Natural killer cell (primary cell): ENCODE measurements at regions not wholly inside any gene's neighbourhood (a gene's known extent, or its start where the extent isn't known, plus 50 kb on each side); places are given as distances from the start of the nearest gene placed in this dataset.

Source experiments
- ATAC-seq, 3 donors: fragments of 150-1000 bp in 2 of 3; fragments of 200-7000 bp in 1 of 3; cut with Tn5 transposase; 1 replicate in 1 of 3; 2 replicates in 2 of 3; pipeline ENCODE4 v1.10.0; 2021; ENCODE audit warnings: mild to moderate bottlenecking in 2 of 3, moderate library complexity in 2 of 3
- DNase-seq, 2 donors: peaks; one replicate each; pipeline versions ENCODE4 v3.0.0 to v3.0.0-alpha.2; 2013 to 2021; ENCODE audit warnings: mixed read lengths in 1 of 2
- H3K27ac ChIP-seq: one replicate; pipeline ENCODE4 v1.5.1; 2013; ENCODE audit warnings: mild to moderate bottlenecking, low read length
- H3K27me3 ChIP-seq: one replicate; pipeline ENCODE4 v1.6.1; 2013; ENCODE audit warnings: low read length; ENCODE audit not compliant: control insufficient read depth, insufficient read depth
- H3K36me3 ChIP-seq: one replicate; pipeline ENCODE4 v1.6.1; 2013; ENCODE audit warnings: low read length; ENCODE audit not compliant: control insufficient read depth, insufficient read depth
- H3K4me1 ChIP-seq: one replicate; pipeline ENCODE4 v1.6.1; 2013; ENCODE audit warnings: low read length; ENCODE audit not compliant: control insufficient read depth, insufficient read depth
- H3K4me3 ChIP-seq: one replicate; pipeline ENCODE4 v1.5.1; 2013; ENCODE audit warnings: low read length
- H3K9me3 ChIP-seq: one replicate; pipeline ENCODE4 v1.6.1; 2013; ENCODE audit warnings: low read length; ENCODE audit not compliant: control insufficient read depth, insufficient read depth
- H3K27ac Mint-ChIP-seq, 2 donors: one replicate each; pipeline ENCODE4 v1.8.0; 2022; ENCODE audit warnings: mild to moderate bottlenecking in 2 of 2, mixed read lengths in 2 of 2, moderate library complexity in 1 of 2
- H3K27me3 Mint-ChIP-seq, 2 donors: one replicate each; pipeline ENCODE4 v1.8.0; 2022; ENCODE audit warnings: low read depth in 2 of 2, mixed read lengths in 2 of 2
- H3K36me3 Mint-ChIP-seq: one replicate; pipeline ENCODE4 v1.8.0; 2022; ENCODE audit warnings: mixed read lengths
- H3K4me1 Mint-ChIP-seq, 2 donors: one replicate each; pipeline ENCODE4 v1.8.0; 2022; ENCODE audit warnings: mixed read lengths in 2 of 2
- H3K4me3 Mint-ChIP-seq: one replicate; pipeline ENCODE4 v1.8.0; 2022; ENCODE audit warnings: mild to moderate bottlenecking, moderate library complexity, mixed read lengths
- H3K9me3 Mint-ChIP-seq, 2 donors: one replicate each; pipeline ENCODE4 v1.8.0; 2022; ENCODE audit warnings: mixed read lengths in 2 of 2
- WGBS: methylation state at CpG from one replicate; pipeline ENCODE4 v1.1.7; 2013; ENCODE audit warnings: missing lambda C conversion rate; ENCODE audit not compliant: insufficient coverage; 5-methylcytosine and 5-hydroxymethylcytosine counted together
- intact Hi-C: fragments of 100-400 bp; cut with micrococcal nuclease; formaldehyde crosslinking; loops from one replicate; pipeline ENCODE4 v1.14.2; 2022
- TF ChIP-seq, protein P1 (sequence below): fragments of 200-600 bp; IDR thresholded peaks from one replicate; pipeline ENCODE4 v1.8.0; 2022; ENCODE audit warnings: antibody characterized with exemption

DNA sequence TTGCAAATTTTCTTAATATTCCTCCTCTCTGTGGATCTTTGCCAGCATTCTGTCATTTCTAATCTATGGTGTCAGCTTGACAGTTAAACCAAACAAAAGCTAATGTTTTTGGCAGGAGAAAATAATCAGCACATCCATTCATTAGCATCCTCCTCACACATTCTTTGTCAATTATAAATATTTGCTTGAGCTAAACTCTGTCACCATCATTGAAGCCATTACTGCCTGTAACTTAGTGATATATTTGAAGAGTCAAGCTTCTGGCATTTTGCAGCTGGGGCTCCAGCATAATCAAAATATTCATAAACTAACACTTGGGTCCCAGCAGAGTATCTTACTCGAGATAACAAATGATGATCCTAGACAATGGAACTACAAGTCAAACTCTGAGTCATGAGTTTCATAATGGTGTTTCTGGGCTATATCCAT lies 126.1 kb downstream of the EIF4E start:
- no peaks in the 10 kb centered on the region for H3K36me3 Mint-ChIP-seq
- no peak overlapping the region for H3K27ac Mint-ChIP-seq
- H3K4me3 ChIP-seq: no peak overlapping the region
- H3K27me3 Mint-ChIP-seq: no peaks in the 10 kb centered on the region
- DNase-seq (no peak), ATAC-seq (no peak)
- H3K36me3 ChIP-seq: no peaks in the 10 kb centered on the region
- TF ChIP-seq, protein P1, sequence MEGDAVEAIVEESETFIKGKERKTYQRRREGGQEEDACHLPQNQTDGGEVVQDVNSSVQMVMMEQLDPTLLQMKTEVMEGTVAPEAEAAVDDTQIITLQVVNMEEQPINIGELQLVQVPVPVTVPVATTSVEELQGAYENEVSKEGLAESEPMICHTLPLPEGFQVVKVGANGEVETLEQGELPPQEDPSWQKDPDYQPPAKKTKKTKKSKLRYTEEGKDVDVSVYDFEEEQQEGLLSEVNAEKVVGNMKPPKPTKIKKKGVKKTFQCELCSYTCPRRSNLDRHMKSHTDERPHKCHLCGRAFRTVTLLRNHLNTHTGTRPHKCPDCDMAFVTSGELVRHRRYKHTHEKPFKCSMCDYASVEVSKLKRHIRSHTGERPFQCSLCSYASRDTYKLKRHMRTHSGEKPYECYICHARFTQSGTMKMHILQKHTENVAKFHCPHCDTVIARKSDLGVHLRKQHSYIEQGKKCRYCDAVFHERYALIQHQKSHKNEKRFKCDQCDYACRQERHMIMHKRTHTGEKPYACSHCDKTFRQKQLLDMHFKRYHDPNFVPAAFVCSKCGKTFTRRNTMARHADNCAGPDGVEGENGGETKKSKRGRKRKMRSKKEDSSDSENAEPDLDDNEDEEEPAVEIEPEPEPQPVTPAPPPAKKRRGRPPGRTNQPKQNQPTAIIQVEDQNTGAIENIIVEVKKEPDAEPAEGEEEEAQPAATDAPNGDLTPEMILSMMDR: no peak
- no peaks in the 10 kb centered on the region for H3K9me3 ChIP-seq
- no peaks in the 10 kb centered on the region for H3K9me3 Mint-ChIP-seq
- H3K4me1 ChIP-seq: no peaks in the 10 kb centered on the region
- no peak overlapping the region for H3K4me3 Mint-ChIP-seq
- intact Hi-C loops: no loop called here
- 70% methylated on average over 1 of the region's 1 CpG for WGBS
- H3K27ac ChIP-seq: no peak overlapping the region
- no peaks in the 10 kb centered on the region for H3K27me3 ChIP-seq
- H3K4me1 Mint-ChIP-seq: no peaks in the 10 kb centered on the region

DNA sequence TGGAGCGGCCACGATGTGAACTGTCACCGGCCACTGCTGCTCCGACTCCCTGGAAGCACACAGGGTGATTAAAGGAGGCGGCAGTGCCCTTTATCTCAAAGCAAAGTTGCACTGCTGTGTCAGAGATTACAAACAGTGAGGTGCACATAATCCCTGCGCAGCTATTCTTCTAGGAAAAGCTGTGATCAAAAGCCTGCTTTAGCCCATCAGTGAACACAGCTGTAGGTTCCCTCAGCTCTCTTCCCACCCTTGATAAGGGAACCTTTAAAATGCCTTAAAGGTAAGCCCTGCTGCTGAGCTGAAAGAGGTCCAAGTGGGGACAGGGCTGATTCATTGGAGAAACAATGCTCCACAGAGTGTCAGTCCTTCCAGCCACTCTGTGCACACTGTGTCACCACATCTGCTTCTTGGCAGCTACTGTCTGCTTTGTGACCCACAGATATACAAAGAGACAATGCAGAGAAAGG lies 127.6 kb downstream of the EIF4E start:
- no peaks in the 10 kb centered on the region for H3K9me3 Mint-ChIP-seq
- TF ChIP-seq, protein P1: no peak
- DNase-seq (no peak), ATAC-seq (no peak)
- Histone ChIP-seq H3K27ac (no peak overlapping the region), H3K4me3 (no peak overlapping the region), H3K27me3 (no peaks in the 10 kb centered on the region), H3K9me3 (no peaks in the 10 kb centered on the region), H3K4me1 (no peaks in the 10 kb centered on the region), H3K36me3 (no peaks in the 10 kb centered on the region)
- H3K27ac Mint-ChIP-seq: no peak overlapping the region
- no peaks in the 10 kb centered on the region for H3K4me1 Mint-ChIP-seq
- H3K27me3 Mint-ChIP-seq: peaks cover 4 to 8% of the 10 kb centered on the region in 2 donors
- no peaks in the 10 kb centered on the region for H3K36me3 Mint-ChIP-seq
- intact Hi-C loops: no loop called here
- no peak overlapping the region for H3K4me3 Mint-ChIP-seq
- WGBS: 95% methylated on average over 6 of the region's 6 CpGs

DNA sequence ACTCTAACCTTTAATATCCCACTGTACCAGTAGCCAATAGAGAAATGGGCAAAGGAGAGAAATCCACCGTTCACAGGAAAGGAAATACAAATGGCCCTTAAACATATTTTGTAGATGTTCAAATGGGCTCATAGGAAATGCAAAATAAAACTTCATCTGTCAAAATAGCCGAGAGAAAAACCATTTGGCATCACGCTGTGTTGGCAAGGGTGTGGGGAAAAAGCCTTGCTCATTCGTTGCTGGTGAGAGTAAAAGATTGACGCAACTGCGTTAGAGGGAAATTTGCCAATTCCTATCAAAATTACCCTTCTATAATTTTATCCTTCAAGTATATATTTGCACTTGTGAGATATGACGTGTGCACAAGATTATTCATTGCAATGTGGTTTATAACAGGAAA lies 131.9 kb downstream of the EIF4E start:
- Histone ChIP-seq H3K4me3 (no peak overlapping the region), H3K9me3 (no peaks in the 10 kb centered on the region), H3K36me3 (no peaks in the 10 kb centered on the region), H3K27ac (no peak overlapping the region), H3K27me3 (no peaks in the 10 kb centered on the region), H3K4me1 (no peaks in the 10 kb centered on the region)
- H3K4me3 Mint-ChIP-seq: no peak overlapping the region
- DNase-seq (no peak), ATAC-seq (no peak)
- intact Hi-C loops: no loop called here
- H3K27ac Mint-ChIP-seq: no peak overlapping the region
- H3K27me3 Mint-ChIP-seq: peaks cover 4 to 13% of the 10 kb centered on the region in 2 donors
- 82% methylated on average over 3 of the region's 7 CpGs for WGBS
- no peaks in the 10 kb centered on the region for H3K36me3 Mint-ChIP-seq
- no peaks in the 10 kb centered on the region for H3K9me3 Mint-ChIP-seq
- no peaks in the 10 kb centered on the region for H3K4me1 Mint-ChIP-seq
- TF ChIP-seq, protein P1: no peak

DNA sequence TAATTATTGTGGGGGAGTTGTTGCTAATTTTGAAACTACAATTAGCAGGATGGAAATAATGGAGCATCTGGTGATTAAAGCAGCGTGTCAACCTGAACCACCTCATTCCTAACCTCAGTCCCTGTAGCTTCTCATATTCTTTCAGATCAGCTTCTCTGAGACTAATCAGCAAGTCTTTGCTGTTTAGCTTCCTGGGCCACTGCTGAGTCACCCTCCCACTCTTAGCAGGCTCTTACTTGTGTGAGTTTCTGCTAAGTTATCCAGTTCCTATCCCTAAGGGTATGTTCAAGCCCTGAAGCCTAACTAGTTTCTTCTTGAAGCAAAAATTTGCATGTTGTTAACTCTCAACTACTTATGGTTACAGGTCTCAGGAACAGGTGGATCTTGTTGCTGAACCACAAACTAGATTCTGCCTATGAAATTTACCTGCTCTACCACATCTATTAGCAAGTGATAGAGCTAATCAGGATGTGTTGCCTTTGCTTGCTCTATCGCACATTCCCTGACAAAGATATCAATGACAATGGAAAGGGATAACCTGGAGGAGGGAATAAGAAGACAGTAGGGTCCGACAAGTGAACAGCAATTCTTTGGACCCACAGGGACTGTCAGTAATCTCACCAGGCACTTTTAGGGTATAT lies 134.2 kb downstream of the EIF4E start:
- intact Hi-C loops: no loop called here
- DNase-seq (no peak), ATAC-seq (no peak)
- Histone ChIP-seq H3K27me3 (no peaks in the 10 kb centered on the region), H3K36me3 (no peaks in the 10 kb centered on the region), H3K4me1 (no peaks in the 10 kb centered on the region), H3K27ac (no peak overlapping the region), H3K9me3 (no peaks in the 10 kb centered on the region), H3K4me3 (no peak overlapping the region)
- Mint-ChIP-seq H3K4me1 (no peaks in the 10 kb centered on the region), H3K4me3 (no peak overlapping the region), H3K27ac (no peak overlapping the region), H3K36me3 (no peaks in the 10 kb centered on the region), H3K27me3 (peaks cover 4 to 13% of the 10 kb centered on the region in 2 donors), H3K9me3 (no peaks in the 10 kb centered on the region)
- TF ChIP-seq, protein P1: no peak
- WGBS: 93% methylated on average over 3 of the region's 3 CpGs
